Loucy (cell line): ENCODE measurements at regions not wholly inside any gene's neighbourhood (a gene's known extent, or its start where the extent isn't known, plus 50 kb on each side); places are given as distances from the start of the nearest gene placed in this dataset.

Experiments
- H2AFZ ChIP-seq: fragments of 200-600 bp; sonication (generic); 2 replicates; pipeline ENCODE4 v1.6.0; 2016; ENCODE audit warnings: antibody characterized with exemption, mild to moderate bottlenecking, low read length, moderate library complexity
- H3F3A ChIP-seq: fragments of 200-600 bp; 2 replicates; pipeline ENCODE4 v1.6.0; 2016; ENCODE audit warnings: antibody characterized with exemption, low read depth, mild to moderate bottlenecking
- H3K27me3 ChIP-seq: fragments of 200-600 bp; sonication (generic); 2 replicates; pipeline ENCODE4 v1.6.1; 2014; ENCODE audit warnings: low read length, mild to moderate bottlenecking; ENCODE audit not compliant: insufficient read depth, poor library complexity, severe bottlenecking
- H3K36me3 ChIP-seq: fragments of 200-600 bp; sonication (generic); 2 replicates; pipeline ENCODE4 v1.6.1; 2016; ENCODE audit warnings: low read length; ENCODE audit not compliant: insufficient read depth
- H3K4me1 ChIP-seq: fragments of 200-600 bp; sonication (generic); 2 replicates; pipeline ENCODE4 v1.5.1; 2014; ENCODE audit warnings: low read length, mild to moderate bottlenecking; ENCODE audit not compliant: insufficient read depth, poor library complexity, severe bottlenecking
- H3K4me2 ChIP-seq: fragments of 200-600 bp; sonication (generic); 2 replicates; pipeline ENCODE4 v1.6.0; 2014; ENCODE audit warnings: antibody characterized with exemption, low read length, low read depth, mild to moderate bottlenecking; ENCODE audit not compliant: poor library complexity, severe bottlenecking
- H3K4me3 ChIP-seq: fragments of 200-600 bp; sonication (generic); 2 replicates; pipeline ENCODE4 v1.5.1; 2014; ENCODE audit warnings: low read length, mild to moderate bottlenecking, mixed read lengths; ENCODE audit not compliant: poor library complexity, severe bottlenecking
- H3K79me2 ChIP-seq: fragments of 200-600 bp; sonication (generic); 2 replicates; pipeline ENCODE4 v1.6.1; 2014; ENCODE audit warnings: low read length; ENCODE audit not compliant: insufficient read depth
- H3K9ac ChIP-seq: fragments of 200-600 bp; sonication (generic); 2 replicates; pipeline ENCODE4 v1.6.0; 2014; ENCODE audit warnings: mild to moderate bottlenecking, low read depth, low read length, moderate library complexity; ENCODE audit not compliant: poor library complexity, severe bottlenecking
- H3K9me2 ChIP-seq: fragments of 200-600 bp; sonication (generic); replicated peaks from 2 replicates; pipeline ENCODE4 v1.6.1; 2016; ENCODE audit warnings: low read depth, low read length, mixed read lengths
- H3K9me3 ChIP-seq: fragments of 200-600 bp; sonication (generic); 2 replicates; pipeline ENCODE4 v1.6.1; 2014; ENCODE audit warnings: mild to moderate bottlenecking, antibody characterized with exemption, low read length, low read depth; ENCODE audit not compliant: insufficient read depth
- H4K20me1 ChIP-seq: fragments of 200-600 bp; sonication (generic); 2 replicates; pipeline ENCODE4 v1.6.0; 2014; ENCODE audit warnings: antibody characterized with exemption, low read length, mild to moderate bottlenecking; ENCODE audit not compliant: insufficient read depth, poor library complexity, severe bottlenecking
- EZH2phosphoT487 ChIP-seq: fragments of 200-600 bp; IDR thresholded peaks from 2 replicates; pipeline ENCODE4 v1.6.1; 2018; ENCODE audit warnings: antibody characterized with exemption, mild to moderate bottlenecking, moderate library complexity, borderline replicate concordance
- TF ChIP-seq, protein P1 (sequence below): fragments of 200-600 bp; sonication (generic); conservative IDR thresholded peaks from 2 replicates; pipeline ENCODE4 v1.5.1; 2014; ENCODE audit warnings: mild to moderate bottlenecking, antibody characterized with exemption, low read length

DNA sequence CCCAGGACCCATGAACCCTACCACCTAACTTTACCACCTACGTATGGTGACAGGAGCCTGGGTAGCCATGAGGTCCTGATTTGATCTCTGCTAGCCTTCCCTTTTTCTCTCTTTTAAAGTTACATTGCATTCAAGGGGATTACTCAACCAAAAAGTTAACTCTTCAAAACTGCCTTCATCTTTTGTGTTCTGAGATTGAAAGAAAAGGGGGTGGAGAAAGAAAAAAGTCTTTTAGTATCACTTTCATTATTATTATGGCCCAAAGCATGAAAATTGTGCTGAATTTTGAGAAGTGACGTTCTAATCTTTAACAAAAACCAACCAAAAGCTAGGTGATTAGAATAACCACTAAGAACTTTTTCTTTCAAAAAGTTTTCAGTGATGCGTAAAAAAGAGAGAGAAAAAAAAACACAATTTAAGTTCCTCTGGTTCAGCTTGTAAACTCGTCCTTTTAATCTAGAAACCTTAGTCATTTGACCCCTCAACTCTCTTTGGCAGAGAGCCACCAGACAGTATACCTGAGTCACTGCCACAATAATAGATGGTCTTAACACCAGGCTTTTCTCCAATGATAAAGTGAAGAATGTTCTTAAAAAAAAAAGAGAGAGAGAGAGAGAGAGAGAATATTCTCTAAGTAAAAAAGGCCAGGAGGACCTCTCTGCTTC is 347.4 kb upstream of the FGF13 start:
- no peak for TF ChIP-seq EZH2phosphoT487
- TF ChIP-seq, protein P1, sequence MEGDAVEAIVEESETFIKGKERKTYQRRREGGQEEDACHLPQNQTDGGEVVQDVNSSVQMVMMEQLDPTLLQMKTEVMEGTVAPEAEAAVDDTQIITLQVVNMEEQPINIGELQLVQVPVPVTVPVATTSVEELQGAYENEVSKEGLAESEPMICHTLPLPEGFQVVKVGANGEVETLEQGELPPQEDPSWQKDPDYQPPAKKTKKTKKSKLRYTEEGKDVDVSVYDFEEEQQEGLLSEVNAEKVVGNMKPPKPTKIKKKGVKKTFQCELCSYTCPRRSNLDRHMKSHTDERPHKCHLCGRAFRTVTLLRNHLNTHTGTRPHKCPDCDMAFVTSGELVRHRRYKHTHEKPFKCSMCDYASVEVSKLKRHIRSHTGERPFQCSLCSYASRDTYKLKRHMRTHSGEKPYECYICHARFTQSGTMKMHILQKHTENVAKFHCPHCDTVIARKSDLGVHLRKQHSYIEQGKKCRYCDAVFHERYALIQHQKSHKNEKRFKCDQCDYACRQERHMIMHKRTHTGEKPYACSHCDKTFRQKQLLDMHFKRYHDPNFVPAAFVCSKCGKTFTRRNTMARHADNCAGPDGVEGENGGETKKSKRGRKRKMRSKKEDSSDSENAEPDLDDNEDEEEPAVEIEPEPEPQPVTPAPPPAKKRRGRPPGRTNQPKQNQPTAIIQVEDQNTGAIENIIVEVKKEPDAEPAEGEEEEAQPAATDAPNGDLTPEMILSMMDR = no peak
- no peak overlapping the region for H2AFZ ChIP-seq
- no peaks in the 10 kb centered on the region for H3K9me3 ChIP-seq
- no peak overlapping the region for H3K9ac ChIP-seq
- no peaks in the 10 kb centered on the region for H3F3A ChIP-seq
- H3K27me3 ChIP-seq = no peaks in the 10 kb centered on the region
- no peak overlapping the region for H3K4me3 ChIP-seq
- H3K9me2 ChIP-seq = no peaks in the 10 kb centered on the region
- no peaks in the 10 kb centered on the region for H4K20me1 ChIP-seq
- no peaks in the 10 kb centered on the region for H3K4me1 ChIP-seq
- H3K79me2 ChIP-seq = no peaks in the 10 kb centered on the region
- no peak overlapping the region for H3K4me2 ChIP-seq
- no peaks in the 10 kb centered on the region for H3K36me3 ChIP-seq

DNA sequence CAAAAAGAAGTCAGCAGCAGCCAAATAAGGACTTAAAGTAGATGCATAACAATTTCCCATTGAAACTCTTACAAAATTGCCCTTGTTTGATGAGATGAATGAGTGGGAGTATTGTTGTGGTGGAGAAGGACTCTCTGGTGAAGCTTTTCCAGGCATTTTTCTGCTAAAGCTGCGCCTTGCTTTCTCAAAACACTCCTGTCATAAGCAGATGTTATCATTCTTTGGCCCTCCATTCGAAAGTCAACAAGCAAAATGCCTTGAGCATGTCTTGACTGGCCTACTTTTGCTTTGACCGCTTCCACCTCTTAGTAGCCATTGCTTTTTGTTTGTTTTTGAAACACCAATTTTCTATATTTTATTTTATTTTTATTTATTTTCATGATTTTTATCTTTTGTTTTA is 340.9 kb upstream of the FGF13 start:
- TF ChIP-seq EZH2phosphoT487 = no peak
- TF ChIP-seq, protein P1 = no peak

DNA sequence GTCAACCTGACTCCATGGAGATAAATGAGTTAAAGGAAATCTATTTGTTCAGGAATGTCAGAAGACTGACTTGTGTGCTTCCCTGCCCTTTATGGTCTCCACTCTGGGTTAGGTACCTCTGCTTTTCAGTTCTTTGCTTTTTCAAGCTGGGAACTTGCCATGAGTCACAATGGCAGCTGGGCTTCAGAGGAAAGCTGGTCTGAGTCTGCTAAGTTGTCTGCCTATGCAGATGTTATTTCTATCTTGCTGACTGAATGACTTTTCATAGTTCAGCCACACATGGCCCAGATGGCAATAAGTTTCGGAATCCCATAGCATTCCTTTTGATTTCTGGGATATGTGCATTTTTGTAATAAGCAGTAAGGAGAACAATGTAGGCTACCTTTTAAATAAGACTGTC is 337.9 kb upstream of the FGF13 start:
- H3K4me1 ChIP-seq = no peaks in the 10 kb centered on the region
- TF ChIP-seq, protein P1 = no peak
- no peak for TF ChIP-seq EZH2phosphoT487
- H3K4me3 ChIP-seq = no peak overlapping the region

More for the DNA sequence above, 340.9 kb upstream of the FGF13 start:
- no peaks in the 10 kb centered on the region for H3K4me1 ChIP-seq
- H3K9ac ChIP-seq = no peak overlapping the region
- H3K27me3 ChIP-seq = no peaks in the 10 kb centered on the region
- no peaks in the 10 kb centered on the region for H3F3A ChIP-seq
- H3K4me3 ChIP-seq = no peak overlapping the region
- H3K4me2 ChIP-seq = no peak overlapping the region
- H4K20me1 ChIP-seq = no peaks in the 10 kb centered on the region
- no peaks in the 10 kb centered on the region for H3K9me3 ChIP-seq
- H3K79me2 ChIP-seq = no peaks in the 10 kb centered on the region
- no peaks in the 10 kb centered on the region for H3K9me2 ChIP-seq
- no peak overlapping the region for H2AFZ ChIP-seq
- no peaks in the 10 kb centered on the region for H3K36me3 ChIP-seq

More for the DNA sequence above, 337.9 kb upstream of the FGF13 start:
- Histone ChIP-seq H4K20me1 (no peaks in the 10 kb centered on the region), H3K27me3 (no peaks in the 10 kb centered on the region), H3K9me2 (no peaks in the 10 kb centered on the region), H3F3A (no peaks in the 10 kb centered on the region), H3K36me3 (no peaks in the 10 kb centered on the region), H3K79me2 (no peaks in the 10 kb centered on the region), H3K4me2 (no peak overlapping the region), H3K9me3 (no peaks in the 10 kb centered on the region), H2AFZ (no peak overlapping the region), H3K9ac (no peak overlapping the region)
